ENCODE measurements at regions not wholly inside any gene's neighbourhood (a gene's known extent, or its start where the extent isn't known, plus 50 kb on each side); places are given as distances from the start of the nearest gene placed in this dataset.

- Histone ChIP-seq H4K8ac (ENCODE audit: low read depth, low read length) (no peak overlapping the region), H2BK5ac (ENCODE audit: low read length) (no peak overlapping the region), H3K4me2 (ENCODE audit: low read length) (no peak overlapping the region), H3K4me3 (ENCODE audit: low read length) (no peak overlapping the region), H3K4ac (ENCODE audit: low read depth, low read length) (no peak overlapping the region), H3K9ac (ENCODE audit: low read length) (no peak overlapping the region), H2BK120ac (ENCODE audit: low read depth, low read length) (no peak overlapping the region), H3K56ac (ENCODE audit: low read length) (no peak overlapping the region), H3K27me3 (ENCODE audit: insufficient read depth, low read length, poor library complexity) (no peaks in the 10 kb centered on the region), H4K5ac (ENCODE audit: low read length) (no peak overlapping the region), H3K79me2 (ENCODE audit: control insufficient read depth, insufficient read depth, low read length) (no peaks in the 10 kb centered on the region), H2BK15ac (replicated peaks; ENCODE audit: low read depth) (no peak overlapping the region), H3K4me1 (ENCODE audit: control insufficient read depth, low read depth, low read length) (no peaks in the 10 kb centered on the region), H3K18ac (ENCODE audit: low read length) (no peak overlapping the region), H3K23ac (ENCODE audit: low read length) (no peak overlapping the region), H3K27ac (ENCODE audit: low read depth, low read length) (no peak overlapping the region), H2AK5ac (ENCODE audit: low read length) (no peak overlapping the region), H3K36me3 (ENCODE audit: control insufficient read depth, insufficient read depth, low read length) (no peaks in the 10 kb centered on the region), H3K79me1 (ENCODE audit: low read length) (no peaks in the 10 kb centered on the region)
- no peak for DNase-seq
- no CpG with 5 or more reads among the region's 2 CpGs for WGBS (ENCODE audit: extremely low coverage, insufficient coverage, low lambda C conversion rate)
These were observed 125.0 kb upstream of the SMAD3 start for GRCh38 chr15:66940368-66940767.

- no peak overlapping the region for H3K18ac ChIP-seq (ENCODE audit: low read length)
- no peak overlapping the region for H3K9ac ChIP-seq (ENCODE audit: low read length)
- H3K4ac ChIP-seq (ENCODE audit: low read depth, low read length): no peak overlapping the region
- H3K4me1 ChIP-seq (ENCODE audit: control insufficient read depth, low read depth, low read length): no peaks in the 10 kb centered on the region
- no peak overlapping the region for H2BK15ac ChIP-seq (replicated peaks; ENCODE audit: low read depth)
- no peaks in the 10 kb centered on the region for H3K79me1 ChIP-seq (ENCODE audit: low read length)
- H3K4me3 ChIP-seq (ENCODE audit: low read length): no peak overlapping the region
- no peak overlapping the region for H2AK5ac ChIP-seq (ENCODE audit: low read length)
- no CpG with 5 or more reads among the region's 16 CpGs for WGBS (ENCODE audit: extremely low coverage, insufficient coverage, low lambda C conversion rate)
- H3K36me3 ChIP-seq (ENCODE audit: control insufficient read depth, insufficient read depth, low read length): no peaks in the 10 kb centered on the region
- no peak overlapping the region for H2BK120ac ChIP-seq (ENCODE audit: low read depth, low read length)
- no peaks in the 10 kb centered on the region for H3K79me2 ChIP-seq (ENCODE audit: control insufficient read depth, insufficient read depth, low read length)
- no peak overlapping the region for H3K27ac ChIP-seq (ENCODE audit: low read depth, low read length)
- H3K23ac ChIP-seq (ENCODE audit: low read length): no peak overlapping the region
- no peaks in the 10 kb centered on the region for H3K27me3 ChIP-seq (ENCODE audit: insufficient read depth, low read length, poor library complexity)
- no peak for DNase-seq
- H2BK5ac ChIP-seq (ENCODE audit: low read length): no peak overlapping the region
- no peak overlapping the region for H4K5ac ChIP-seq (ENCODE audit: low read length)
- H3K56ac ChIP-seq (ENCODE audit: low read length): no peak overlapping the region
- H3K4me2 ChIP-seq (ENCODE audit: low read length): no peak overlapping the region
- no peak overlapping the region for H4K8ac ChIP-seq (ENCODE audit: low read depth, low read length)
These were observed 124.2 kb upstream of the SMAD3 start for GRCh38 chr15:66941108-66941711.

DNA sequence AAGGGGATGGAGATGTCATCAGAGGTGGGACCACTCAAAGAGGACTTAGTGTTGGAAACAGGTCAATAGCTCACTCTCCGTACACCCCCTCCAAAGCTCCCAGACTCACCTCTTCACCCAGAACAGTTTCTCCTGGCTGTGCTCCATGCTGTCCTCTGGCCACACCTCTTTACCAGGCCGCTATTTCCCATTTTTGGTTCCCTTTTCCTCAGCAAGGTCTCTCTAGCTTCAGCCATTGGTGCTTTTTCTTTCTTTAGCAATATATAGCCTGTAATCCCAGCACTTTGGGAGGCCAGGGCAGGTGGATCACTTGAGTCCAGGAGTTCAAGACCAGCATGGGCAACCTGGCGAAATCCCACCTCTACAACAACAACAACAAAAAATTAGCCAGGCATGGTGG lies 123.6 kb upstream of the SMAD3 start:
- H2AK5ac ChIP-seq (ENCODE audit: low read length): no peak overlapping the region
- DNase-seq: no peak
- no peak overlapping the region for H3K56ac ChIP-seq (ENCODE audit: low read length)
- no peaks in the 10 kb centered on the region for H3K27me3 ChIP-seq (ENCODE audit: insufficient read depth, low read length, poor library complexity)
- no peaks in the 10 kb centered on the region for H3K4me1 ChIP-seq (ENCODE audit: control insufficient read depth, low read depth, low read length)
- H3K4me3 ChIP-seq (ENCODE audit: low read length): no peak overlapping the region
- H3K27ac ChIP-seq (ENCODE audit: low read depth, low read length): no peak overlapping the region
- H3K4me2 ChIP-seq (ENCODE audit: low read length): no peak overlapping the region
- WGBS (ENCODE audit: extremely low coverage, insufficient coverage, low lambda C conversion rate): no CpG with 5 or more reads among the region's 3 CpGs
- no peak overlapping the region for H3K9ac ChIP-seq (ENCODE audit: low read length)
- no peak overlapping the region for H4K5ac ChIP-seq (ENCODE audit: low read length)
- no peak overlapping the region for H3K18ac ChIP-seq (ENCODE audit: low read length)
- H2BK15ac ChIP-seq (replicated peaks; ENCODE audit: low read depth): no peak overlapping the region
- no peak overlapping the region for H2BK120ac ChIP-seq (ENCODE audit: low read depth, low read length)
- H4K8ac ChIP-seq (ENCODE audit: low read depth, low read length): no peak overlapping the region
- H3K36me3 ChIP-seq (ENCODE audit: control insufficient read depth, insufficient read depth, low read length): no peaks in the 10 kb centered on the region
- no peak overlapping the region for H3K4ac ChIP-seq (ENCODE audit: low read depth, low read length)
- H3K79me2 ChIP-seq (ENCODE audit: control insufficient read depth, insufficient read depth, low read length): no peaks in the 10 kb centered on the region
- no peak overlapping the region for H2BK5ac ChIP-seq (ENCODE audit: low read length)
- H3K23ac ChIP-seq (ENCODE audit: low read length): no peak overlapping the region
- no peaks in the 10 kb centered on the region for H3K79me1 ChIP-seq (ENCODE audit: low read length)

GRCh38 chr15:66942649-66943390 lies 122.6 kb upstream of the SMAD3 start:
- WGBS (ENCODE audit: extremely low coverage, insufficient coverage, low lambda C conversion rate): no CpG with 5 or more reads among the region's 11 CpGs

DNA sequence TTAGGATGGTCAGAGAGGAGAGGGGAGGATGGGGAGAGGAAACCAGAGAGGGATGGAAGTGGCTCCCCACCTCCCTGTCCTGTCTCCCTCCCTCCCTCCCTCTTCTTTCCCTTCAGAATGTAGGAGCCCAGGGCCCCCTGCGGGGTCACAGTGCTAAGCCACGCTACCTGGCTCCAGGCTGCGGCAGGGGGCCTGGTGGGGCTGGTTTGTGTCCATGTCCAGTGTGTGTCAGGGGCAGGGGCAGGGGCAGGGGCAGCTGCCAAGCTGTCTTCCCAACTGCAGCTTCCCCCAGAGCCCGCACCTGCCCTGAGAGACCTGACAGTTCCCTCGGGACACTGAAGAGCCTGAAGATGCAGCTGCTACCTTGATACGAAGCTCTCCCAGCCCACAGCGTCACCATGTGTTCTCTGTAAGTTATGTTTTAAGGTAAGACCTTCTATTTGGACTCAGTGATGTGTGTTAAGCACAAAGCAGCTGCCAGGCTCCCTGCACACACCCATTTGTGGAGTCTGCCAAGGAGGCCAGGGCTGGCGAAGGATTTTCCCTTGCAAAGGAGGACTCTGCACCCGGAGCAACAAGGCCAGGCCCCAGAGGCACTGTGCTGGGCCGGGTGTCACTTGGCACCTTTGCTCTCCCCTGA lies 121.8 kb upstream of the SMAD3 start:
- Histone ChIP-seq H3K9ac (ENCODE audit: low read length) (no peak overlapping the region), H3K4me2 (ENCODE audit: low read length) (no peak overlapping the region), H4K8ac (ENCODE audit: low read depth, low read length) (no peak overlapping the region), H3K36me3 (ENCODE audit: control insufficient read depth, insufficient read depth, low read length) (no peaks in the 10 kb centered on the region), H2AK5ac (ENCODE audit: low read length) (no peak overlapping the region), H2BK120ac (ENCODE audit: low read depth, low read length) (no peak overlapping the region), H3K18ac (ENCODE audit: low read length) (no peak overlapping the region), H3K4me1 (ENCODE audit: control insufficient read depth, low read depth, low read length) (no peaks in the 10 kb centered on the region), H3K27me3 (ENCODE audit: insufficient read depth, low read length, poor library complexity) (no peaks in the 10 kb centered on the region), H3K4ac (ENCODE audit: low read depth, low read length) (no peak overlapping the region), H2BK5ac (ENCODE audit: low read length) (no peak overlapping the region), H4K5ac (ENCODE audit: low read length) (no peak overlapping the region), H3K4me3 (ENCODE audit: low read length) (no peak overlapping the region), H2BK15ac (replicated peaks; ENCODE audit: low read depth) (no peak overlapping the region), H3K27ac (ENCODE audit: low read depth, low read length) (no peak overlapping the region), H3K79me1 (ENCODE audit: low read length) (no peaks in the 10 kb centered on the region), H3K23ac (ENCODE audit: low read length) (no peak overlapping the region), H3K79me2 (ENCODE audit: control insufficient read depth, insufficient read depth, low read length) (no peaks in the 10 kb centered on the region), H3K56ac (ENCODE audit: low read length) (no peak overlapping the region)
- WGBS (ENCODE audit: extremely low coverage, insufficient coverage, low lambda C conversion rate): no CpG with 5 or more reads among the region's 10 CpGs
- DNase-seq: no peak

More at GRCh38 chr15:66942649-66943390, 122.6 kb upstream of the SMAD3 start:
- Histone ChIP-seq H4K5ac (ENCODE audit: low read length) (no peak overlapping the region), H2AK5ac (ENCODE audit: low read length) (no peak overlapping the region), H3K56ac (ENCODE audit: low read length) (no peak overlapping the region), H3K18ac (ENCODE audit: low read length) (no peak overlapping the region), H3K9ac (ENCODE audit: low read length) (no peak overlapping the region), H2BK120ac (ENCODE audit: low read depth, low read length) (no peak overlapping the region), H3K36me3 (ENCODE audit: control insufficient read depth, insufficient read depth, low read length) (no peaks in the 10 kb centered on the region), H3K4me1 (ENCODE audit: control insufficient read depth, low read depth, low read length) (no peaks in the 10 kb centered on the region), H2BK5ac (ENCODE audit: low read length) (no peak overlapping the region), H2BK15ac (replicated peaks; ENCODE audit: low read depth) (no peak overlapping the region), H3K79me1 (ENCODE audit: low read length) (no peaks in the 10 kb centered on the region), H3K4me2 (ENCODE audit: low read length) (no peak overlapping the region), H4K8ac (ENCODE audit: low read depth, low read length) (no peak overlapping the region), H3K23ac (ENCODE audit: low read length) (no peak overlapping the region), H3K4ac (ENCODE audit: low read depth, low read length) (no peak overlapping the region), H3K4me3 (ENCODE audit: low read length) (no peak overlapping the region), H3K27me3 (ENCODE audit: insufficient read depth, low read length, poor library complexity) (no peaks in the 10 kb centered on the region), H3K27ac (ENCODE audit: low read depth, low read length) (no peak overlapping the region), H3K79me2 (ENCODE audit: control insufficient read depth, insufficient read depth, low read length) (no peaks in the 10 kb centered on the region)
- no peak for DNase-seq
